K562 (cell line): ENCODE measurements at regions not wholly inside any gene's neighbourhood (a gene's known extent, or its start where the extent isn't known, plus 50 kb on each side); places are given as distances from the start of the nearest gene placed in this dataset.

Source experiments
- ARNT ChIP-seq, 2 experiments: fragments of 450-650 bp; IDR thresholded peaks; 2 replicates each; pipeline ENCODE4 v1.6.1; 2016; ENCODE audit warnings: mild to moderate bottlenecking in 1 of 2
- CHD2 ChIP-seq: IDR thresholded peaks from 2 replicates; pipeline ENCODE4 v1.6.1; 2011; ENCODE audit warnings: low read depth, low read length
- FOSL1 ChIP-seq: fragments of 200-800 bp; sonication (Bioruptor generic); conservative IDR thresholded peaks from 2 replicates; pipeline ENCODE4 v1.6.1; 2016; ENCODE audit warnings: missing genetic modification characterization, missing compliant biosample characterization
- HDAC3 ChIP-seq: fragments of 450-650 bp; IDR thresholded peaks from 2 replicates; pipeline ENCODE4 v1.6.1; 2018; ENCODE audit warnings: borderline replicate concordance, mild to moderate bottlenecking, moderate library complexity; ENCODE audit not compliant: partially characterized antibody
- MAZ ChIP-seq, 2 experiments: fragments of 450-650 bp in 1 of 2; sonication (generic) in 1 of 2; formaldehyde crosslinking; IDR thresholded peaks in 1 of 2; conservative IDR thresholded peaks in 1 of 2; 2 replicates each; pipeline versions ENCODE4 v1.4.0 to v1.5.0; 2020; ENCODE audit warnings: mild to moderate bottlenecking in 1 of 2, missing genetic modification reagents in 1 of 2
- MECOM ChIP-seq: fragments of 250-450 bp; sonication (Bioruptor Pico); IDR thresholded peaks from 2 replicates; pipeline ENCODE4 v1.8.0; 2022; ENCODE audit warnings: inconsistent platforms
- MNT ChIP-seq, 2 experiments: fragments of 450-650 bp; conservative IDR thresholded peaks; 2 replicates each; pipeline ENCODE4 v1.6.1; 2017; ENCODE audit warnings: mild to moderate bottlenecking in 2 of 2, moderate library complexity in 2 of 2
- NR2C2 ChIP-seq, 2 experiments: fragments of 200-800 bp in 1 of 2; sonication (Bioruptor generic) in 1 of 2; sonication (generic) in 1 of 2; formaldehyde crosslinking in 1 of 2; IDR thresholded peaks; 2 replicates each; pipeline versions ENCODE4 v1.6.1 to v1.8.0; 2016 to 2022; ENCODE audit warnings: mild to moderate bottlenecking in 1 of 2, missing compliant biosample characterization in 1 of 2, missing genetic modification characterization in 1 of 2, missing genetic modification reagents in 1 of 2
- POLR2H ChIP-seq: IDR thresholded peaks from 2 replicates; pipeline ENCODE4 v1.6.1; 2016; ENCODE audit warnings: missing genetic modification characterization, low read depth, mild to moderate bottlenecking, control low read depth, missing compliant biosample characterization, moderate library complexity
- RBM15 ChIP-seq: fragments of 200-400 bp; formaldehyde crosslinking; IDR thresholded peaks from 2 replicates; pipeline ENCODE4 v1.6.1; 2018; ENCODE audit warnings: mild to moderate bottlenecking, low read length, moderate library complexity; ENCODE audit not compliant: insufficient read depth
- SAFB2 ChIP-seq: fragments of 200-400 bp; formaldehyde crosslinking; IDR thresholded peaks from 2 replicates; pipeline ENCODE4 v1.6.1; 2018; ENCODE audit warnings: borderline replicate concordance, low read length, low read depth, moderate library complexity; ENCODE audit not compliant: severe bottlenecking
- SLC30A9 ChIP-seq: fragments of 250-450 bp; sonication (Bioruptor Pico); IDR thresholded peaks from 2 replicates; pipeline ENCODE4 v1.8.0; 2022; ENCODE audit warnings: mild to moderate bottlenecking, moderate library complexity
- SMAD2 ChIP-seq: fragments of 150-350 bp; IDR thresholded peaks from 2 replicates; pipeline ENCODE4 v1.6.1; 2014; ENCODE audit warnings: low read depth, mild to moderate bottlenecking, low read length
- SP1 ChIP-seq: sonication (generic); formaldehyde crosslinking; IDR thresholded peaks from 2 replicates; pipeline ENCODE4 v1.8.1; 2022; ENCODE audit warnings: mild to moderate bottlenecking, missing genetic modification reagents
- TAF15 ChIP-seq: fragments of 200-400 bp; formaldehyde crosslinking; IDR thresholded peaks from 2 replicates; pipeline ENCODE4 v1.6.1; 2017; ENCODE audit warnings: mild to moderate bottlenecking, low read depth, low read length, moderate library complexity
- YBX1 ChIP-seq: fragments of 450-650 bp; IDR thresholded peaks from 2 replicates; pipeline ENCODE4 v1.7.1; 2016; ENCODE audit warnings: mild to moderate bottlenecking
- ZBTB9 ChIP-seq: fragments of 450-650 bp; formaldehyde crosslinking; IDR thresholded peaks from 2 replicates; pipeline ENCODE4 v1.4.0; 2020; ENCODE audit warnings: mild to moderate bottlenecking, moderate library complexity
- ZFP91 ChIP-seq: sonication (generic); formaldehyde crosslinking; IDR thresholded peaks from 2 replicates; pipeline ENCODE4 v1.8.0; 2022; ENCODE audit warnings: mild to moderate bottlenecking, missing genetic modification reagents
- ZFPM2 ChIP-seq: fragments of 250-450 bp; sonication (Bioruptor Pico); IDR thresholded peaks from 2 replicates; pipeline ENCODE4 v1.5.1; 2022; ENCODE audit warnings: mild to moderate bottlenecking
- ZKSCAN1 ChIP-seq: fragments of 150-350 bp; IDR thresholded peaks from 2 replicates; pipeline ENCODE4 v1.6.1; 2016; ENCODE audit warnings: low read depth, low read length
- ZNF507 ChIP-seq: conservative IDR thresholded peaks from 2 replicates; pipeline ENCODE4 v1.6.1; 2017; ENCODE audit warnings: missing genetic modification characterization, missing compliant biosample characterization
- ZNF695 ChIP-seq: fragments of 450-650 bp; formaldehyde crosslinking; IDR thresholded peaks from 2 replicates; pipeline ENCODE4 v1.4.0; 2020; ENCODE audit warnings: mild to moderate bottlenecking, moderate library complexity
- ZSCAN32 ChIP-seq: fragments of 450-650 bp; formaldehyde crosslinking; IDR thresholded peaks from 2 replicates; pipeline ENCODE4 v1.4.0; 2020; ENCODE audit warnings: mild to moderate bottlenecking, moderate library complexity

- no peak for TF ChIP-seq CHD2
- TF ChIP-seq ZNF695, result no peak
- no peak for TF ChIP-seq YBX1
- TF ChIP-seq SP1 (CRISPR knock-in tag), result no peak
- TF ChIP-seq SMAD2, result no peak
- no peak for TF ChIP-seq ZFP91 (CRISPR knock-in tag)
- TF ChIP-seq POLR2H, result peak; percentile 99
- 0 out of 2 replicates have a peak, but pooled peaks have one; percentile 36 for TF ChIP-seq MECOM (CRISPR knock-in tag)
- TF ChIP-seq ZKSCAN1, result peak; percentile 10; the same call in 1 of the 2 replicates
- TF ChIP-seq HDAC3, result no peak
- no peak for TF ChIP-seq ZBTB9 (CRISPR knock-in tag)
- no peak for TF ChIP-seq MNT (conservative IDR thresholded peaks at IDR 0.05)
- no peak for TF ChIP-seq NR2C2 (CRISPR knock-in tag; IDR thresholded peaks at IDR 0.05)
- TF ChIP-seq NR2C2 (tag; IDR thresholded peaks at IDR 0.05), result peak; percentile 54; the same call in 1 of the 2 replicates
- no peak for TF ChIP-seq TAF15
- no peak for TF ChIP-seq ZFPM2 (CRISPR knock-in tag)
- no peak for TF ChIP-seq RBM15
- TF ChIP-seq ARNT (IDR thresholded peaks at IDR 0.05), result peak; percentile 61 to 76; a peak in 2 of 4 replicates
- TF ChIP-seq ZNF507 (tag), result no peak
- TF ChIP-seq MAZ (CRISPR knock-in tag; conservative IDR thresholded peaks at IDR 0.05 in 1 of 2, IDR thresholded peaks at IDR 0.05 in 1 of 2), result peak in 1 of 2 experiments; percentile 14; a peak in 2 of 4 replicates
- TF ChIP-seq ZSCAN32 (CRISPR knock-in tag), result peak; percentile 81
- TF ChIP-seq FOSL1 (tag), result no peak
- no peak for TF ChIP-seq SLC30A9 (CRISPR knock-in tag)
- no peak for TF ChIP-seq SAFB2
Measured at GRCh38 chr6:27591699-27592480, 119.0 kb upstream of the ZNF184 start (continued).
